ENCODE measurements at regions not wholly inside any gene's neighbourhood (a gene's known extent, or its start where the extent isn't known, plus 50 kb on each side); places are given as distances from the start of the nearest gene placed in this dataset.

DNA sequence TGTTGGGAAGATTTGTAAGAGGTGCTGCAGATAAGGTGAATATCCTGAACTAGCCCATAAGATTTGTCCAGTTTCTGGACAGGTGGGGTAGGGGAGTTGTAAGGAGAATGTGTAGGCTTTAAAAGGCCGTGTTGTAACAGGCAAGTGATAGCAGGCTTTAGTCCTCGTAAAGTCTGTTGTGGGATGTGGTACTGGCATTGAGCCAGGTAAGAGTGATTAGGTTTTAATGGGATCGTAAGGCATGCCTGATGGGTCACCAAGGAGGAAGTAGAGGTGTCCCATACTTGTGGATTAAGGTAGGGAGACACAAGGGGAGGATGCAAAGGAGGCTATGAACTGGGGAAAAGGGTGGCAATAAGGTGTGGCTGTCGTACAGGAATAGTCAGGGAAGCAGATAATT is 256.9 kb upstream of the DKK2 start:
- no peak overlapping the region for H3K27ac ChIP-seq (ENCODE audit: control insufficient read depth, insufficient read depth)
- no peak for ATAC-seq
- RAD21 ChIA-PET (ENCODE audit: unreplicated experiment), result no interaction called here
- H4K20me1 ChIP-seq (ENCODE audit: control insufficient read depth, insufficient read depth), result no peaks in the 10 kb centered on the region
- H3K9ac ChIP-seq (ENCODE audit: control insufficient read depth, insufficient read depth, low read length), result no peak overlapping the region
- no peak overlapping the region for H3K4me3 ChIP-seq
- no peak for TF ChIP-seq EP300 (IDR thresholded peaks at IDR 0.05; ENCODE audit: borderline replicate concordance in 1 of 2, control insufficient read depth in 1 of 2, low read depth in 2 of 2, low read length in 2 of 2)
- no peak for TF ChIP-seq NR2F1 (conservative IDR thresholded peaks at IDR 0.05)
- TF ChIP-seq SIN3A (IDR thresholded peaks at IDR 0.05; ENCODE audit: low read depth, low read length), result no peak
- TF ChIP-seq RAD21 (IDR thresholded peaks at IDR 0.05; ENCODE audit: insufficient read depth, low read depth, low read length), result no peak
- TF ChIP-seq, protein P1, sequence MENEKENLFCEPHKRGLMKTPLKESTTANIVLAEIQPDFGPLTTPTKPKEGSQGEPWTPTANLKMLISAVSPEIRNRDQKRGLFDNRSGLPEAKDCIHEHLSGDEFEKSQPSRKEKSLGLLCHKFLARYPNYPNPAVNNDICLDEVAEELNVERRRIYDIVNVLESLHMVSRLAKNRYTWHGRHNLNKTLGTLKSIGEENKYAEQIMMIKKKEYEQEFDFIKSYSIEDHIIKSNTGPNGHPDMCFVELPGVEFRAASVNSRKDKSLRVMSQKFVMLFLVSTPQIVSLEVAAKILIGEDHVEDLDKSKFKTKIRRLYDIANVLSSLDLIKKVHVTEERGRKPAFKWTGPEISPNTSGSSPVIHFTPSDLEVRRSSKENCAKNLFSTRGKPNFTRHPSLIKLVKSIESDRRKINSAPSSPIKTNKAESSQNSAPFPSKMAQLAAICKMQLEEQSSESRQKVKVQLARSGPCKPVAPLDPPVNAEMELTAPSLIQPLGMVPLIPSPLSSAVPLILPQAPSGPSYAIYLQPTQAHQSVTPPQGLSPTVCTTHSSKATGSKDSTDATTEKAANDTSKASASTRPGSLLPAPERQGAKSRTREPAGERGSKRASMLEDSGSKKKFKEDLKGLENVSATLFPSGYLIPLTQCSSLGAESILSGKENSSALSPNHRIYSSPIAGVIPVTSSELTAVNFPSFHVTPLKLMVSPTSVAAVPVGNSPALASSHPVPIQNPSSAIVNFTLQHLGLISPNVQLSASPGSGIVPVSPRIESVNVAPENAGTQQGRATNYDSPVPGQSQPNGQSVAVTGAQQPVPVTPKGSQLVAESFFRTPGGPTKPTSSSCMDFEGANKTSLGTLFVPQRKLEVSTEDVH (IDR thresholded peaks at IDR 0.05; ENCODE audit: low read depth, partially characterized antibody), result no peak
- TF ChIP-seq POLR2AphosphoS2 (IDR thresholded peaks at IDR 0.05; ENCODE audit: low read depth, low read length), result no peak
- no peak for TF ChIP-seq RAD51 (IDR thresholded peaks at IDR 0.05)
- TF ChIP-seq ZNF217 (IDR thresholded peaks at IDR 0.05), result no peak
- TF ChIP-seq, protein P2, sequence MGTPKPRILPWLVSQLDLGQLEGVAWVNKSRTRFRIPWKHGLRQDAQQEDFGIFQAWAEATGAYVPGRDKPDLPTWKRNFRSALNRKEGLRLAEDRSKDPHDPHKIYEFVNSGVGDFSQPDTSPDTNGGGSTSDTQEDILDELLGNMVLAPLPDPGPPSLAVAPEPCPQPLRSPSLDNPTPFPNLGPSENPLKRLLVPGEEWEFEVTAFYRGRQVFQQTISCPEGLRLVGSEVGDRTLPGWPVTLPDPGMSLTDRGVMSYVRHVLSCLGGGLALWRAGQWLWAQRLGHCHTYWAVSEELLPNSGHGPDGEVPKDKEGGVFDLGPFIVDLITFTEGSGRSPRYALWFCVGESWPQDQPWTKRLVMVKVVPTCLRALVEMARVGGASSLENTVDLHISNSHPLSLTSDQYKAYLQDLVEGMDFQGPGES (IDR thresholded peaks at IDR 0.05), result no peak
- H3K27me3 ChIP-seq (replicated peaks in 1 of 2; ENCODE audit: control insufficient read depth in 2 of 2, insufficient read depth in 2 of 2, low read length in 1 of 2), result no peaks in the 10 kb centered on the region
- SMC1A ChIA-PET (ENCODE audit: uncharacterized antibody, unreplicated experiment), result no interaction called here
- no peak for DNase-seq (ENCODE audit: low read depth, low spot score)
- H3K9me3 ChIP-seq (replicated peaks; ENCODE audit: control insufficient read depth, insufficient read depth, low read length), result no peaks in the 10 kb centered on the region
- H3K36me3 ChIP-seq (ENCODE audit: control insufficient read depth in 2 of 2, insufficient read depth in 2 of 2, low read length in 1 of 2), result no peaks in the 10 kb centered on the region
- POLR2A ChIA-PET, result no interaction called here
- no peaks in the 10 kb centered on the region for H3K79me2 ChIP-seq (ENCODE audit: control insufficient read depth, insufficient read depth, low read length)
- H3K4me1 ChIP-seq (ENCODE audit: control insufficient read depth, insufficient read depth, low read length), result no peaks in the 10 kb centered on the region
- FAIRE-seq, result no peak
- CTCF ChIA-PET, result no interaction called here
- intact Hi-C loops (cut with micrococcal nuclease; ENCODE audit: unreplicated experiment) (no loop called here), in situ Hi-C loops (cut with MboI) (no loop called here)
- H2AFZ ChIP-seq (ENCODE audit: control insufficient read depth, low read depth, low read length), result no peak overlapping the region
- H3K4me2 ChIP-seq (ENCODE audit: control insufficient read depth, insufficient read depth), result no peak overlapping the region
- 12% methylated on average over 4 of the region's 4 CpGs for WGBS (ENCODE audit: insufficient coverage, insufficient replicate concordance, low lambda C conversion rate, missing lambda C conversion rate)
- BruUV-seq (replicated peaks), result no TSS peak
